ENCODE measurements at regions not wholly inside any gene's neighbourhood (a gene's known extent, or its start where the extent isn't known, plus 50 kb on each side); places are given as distances from the start of the nearest gene placed in this dataset.

- H3K79me1 ChIP-seq (ENCODE audit: insufficient read depth, low read depth, low read length, poor library complexity, severe bottlenecking): no peaks in the 10 kb centered on the region
- no peak for DNase-seq
Observed at GRCh38 chr15:72866182-72866581, 82.6 kb upstream of the ADPGK start.

More at GRCh38 chr15:72866182-72866581, 82.6 kb upstream of the ADPGK start:
- Histone ChIP-seq H3K27ac (ENCODE audit: insufficient read length, low read depth, low read length) (no peak overlapping the region), H3K4me2 (ENCODE audit: insufficient read depth, insufficient read length, low read length) (no peak overlapping the region), H2AFZ (ENCODE audit: low read length) (no peak overlapping the region), H3K9ac (ENCODE audit: extremely low read depth, insufficient read length, low read length) (no peak overlapping the region), H3K27me3 (ENCODE audit: insufficient read depth, low read length) (no peaks in the 10 kb centered on the region), H4K5ac (ENCODE audit: insufficient read length, low read depth, low read length) (no peak overlapping the region), H4K20me1 (ENCODE audit: control insufficient read depth, insufficient read depth, insufficient read length) (no peaks in the 10 kb centered on the region), H4K8ac (replicated peaks; ENCODE audit: insufficient read length, low read depth, low read length) (no peak overlapping the region), H2BK12ac (ENCODE audit: insufficient read length, low read depth, low read length) (no peak overlapping the region), H3K14ac (ENCODE audit: insufficient read depth, low read length) (no peak overlapping the region), H2AK5ac (ENCODE audit: insufficient read length, low read length) (no peak overlapping the region), H3T11ph (ENCODE audit: low read length) (no peak overlapping the region), H2BK15ac (ENCODE audit: low read depth, low read length) (no peak overlapping the region), H3K56ac (ENCODE audit: insufficient read length, low read depth, low read length) (no peak overlapping the region), H3K4ac (ENCODE audit: low read depth, low read length) (no peak overlapping the region), H2BK120ac (ENCODE audit: low read depth, low read length, poor library complexity, severe bottlenecking) (no peak overlapping the region), H4K91ac (ENCODE audit: insufficient read length, low read depth, low read length) (no peak overlapping the region), H2BK5ac (ENCODE audit: insufficient read length, low read length) (no peak overlapping the region), H3K23ac (ENCODE audit: insufficient read length, low read depth, low read length) (no peak overlapping the region), H3K79me2 (ENCODE audit: insufficient read depth, low read length) (no peaks in the 10 kb centered on the region), H3K23me2 (ENCODE audit: insufficient read length, low read depth, low read length, poor library complexity, severe bottlenecking) (no peaks in the 10 kb centered on the region), H3K4me1 (ENCODE audit: insufficient read depth, low read length) (no peaks in the 10 kb centered on the region), H2BK20ac (ENCODE audit: low read depth, low read length, poor library complexity, severe bottlenecking) (no peak overlapping the region), H3K9me3 (ENCODE audit: control insufficient read depth, low read depth, low read length) (no peaks in the 10 kb centered on the region), H3K18ac (ENCODE audit: insufficient read length, low read depth, low read length) (no peak overlapping the region)
- Mint-ChIP-seq H3K27me3 (ENCODE audit: low read depth) (peaks cover 25% of the 10 kb centered on the region), H3K9me3 (no peaks in the 10 kb centered on the region), H3K4me3 (no peak overlapping the region), H3K36me3 (ENCODE audit: insufficient read depth in 1 of 3, low read depth in 3 of 3) (no peaks in the 10 kb centered on the region), H3K4me1 (0 out of 4 replicates have a peak, but pooled peaks cover 0 to 3% of the 10 kb centered on the region in 2 experiments), H3K27ac (no peak overlapping the region)
- TF ChIP-seq CTCF (conservative IDR thresholded peaks at IDR 0.05): no peak
